H9 (cell line): ENCODE measurements at regions not wholly inside any gene's neighbourhood (a gene's known extent, or its start where the extent isn't known, plus 50 kb on each side); places are given as distances from the start of the nearest gene placed in this dataset.

Source experiments
- DNase-seq: peaks from one replicate; pipeline ENCODE4 v3.0.0-alpha.2; 2017
- H2AFZ ChIP-seq: one replicate; pipeline ENCODE4 v1.6.1; 2013; ENCODE audit warnings: mild to moderate bottlenecking, low read length, control low read depth, moderate library complexity
- H2AK5ac ChIP-seq: 2 replicates; pipeline ENCODE4 v1.6.1; 2013; ENCODE audit warnings: low read length, control low read depth, mixed read lengths; ENCODE audit not compliant: insufficient read length
- H2BK120ac ChIP-seq: one replicate; pipeline ENCODE4 v1.6.1; 2013; ENCODE audit warnings: low read depth, mild to moderate bottlenecking, low read length, control low read depth, inconsistent platforms; ENCODE audit not compliant: poor library complexity, severe bottlenecking
- H2BK12ac ChIP-seq: 2 replicates; pipeline ENCODE4 v1.6.1; 2013; ENCODE audit warnings: low read length, control low read depth, mixed read lengths, low read depth; ENCODE audit not compliant: insufficient read length
- H2BK15ac ChIP-seq: 2 replicates; pipeline ENCODE4 v1.6.1; 2013; ENCODE audit warnings: low read depth, low read length, control low read depth
- H2BK20ac ChIP-seq: one replicate; pipeline ENCODE4 v1.6.1; 2013; ENCODE audit warnings: low read depth, mild to moderate bottlenecking, low read length, control low read depth, inconsistent platforms; ENCODE audit not compliant: poor library complexity, severe bottlenecking
- H2BK5ac ChIP-seq: 2 replicates; pipeline ENCODE4 v1.6.1; 2013; ENCODE audit warnings: low read length, control low read depth, mixed read lengths; ENCODE audit not compliant: insufficient read length
- H3K14ac ChIP-seq: 2 replicates; pipeline ENCODE4 v1.6.1; 2013; ENCODE audit warnings: low read length, control low read depth; ENCODE audit not compliant: insufficient read depth
- H3K18ac ChIP-seq: 2 replicates; pipeline ENCODE4 v1.6.1; 2013; ENCODE audit warnings: low read depth, mild to moderate bottlenecking, mixed read lengths, low read length, control low read depth; ENCODE audit not compliant: insufficient read length
- H3K23ac ChIP-seq: 2 replicates; pipeline ENCODE4 v1.6.1; 2013; ENCODE audit warnings: low read length, control low read depth, mixed read lengths, low read depth; ENCODE audit not compliant: insufficient read length
- H3K23me2 ChIP-seq: 2 replicates; pipeline ENCODE4 v1.6.1; 2013; ENCODE audit warnings: low read depth, mild to moderate bottlenecking, mixed read lengths, low read length, control low read depth; ENCODE audit not compliant: insufficient read length, poor library complexity, severe bottlenecking
- H3K27ac ChIP-seq: 2 replicates; pipeline ENCODE4 v1.5.1; 2013; ENCODE audit warnings: low read length, control low read depth, mixed read lengths, low read depth; ENCODE audit not compliant: insufficient read length
- H3K27me3 ChIP-seq: 2 replicates; pipeline ENCODE4 v1.6.1; 2013; ENCODE audit warnings: low read length, control low read depth, inconsistent platforms; ENCODE audit not compliant: insufficient read depth
- H3K4ac ChIP-seq: 2 replicates; pipeline ENCODE4 v1.6.1; 2013; ENCODE audit warnings: low read depth, mild to moderate bottlenecking, control low read depth, inconsistent platforms, low read length, moderate library complexity
- H3K4me1 ChIP-seq: 2 replicates; pipeline ENCODE4 v1.6.1; 2013; ENCODE audit warnings: low read length, control low read depth, inconsistent platforms; ENCODE audit not compliant: insufficient read depth
- H3K4me2 ChIP-seq: 2 replicates; pipeline ENCODE4 v1.6.1; 2013; ENCODE audit warnings: low read length, control low read depth, mixed read lengths; ENCODE audit not compliant: insufficient read length, insufficient read depth
- H3K56ac ChIP-seq: 2 replicates; pipeline ENCODE4 v1.6.1; 2013; ENCODE audit warnings: low read depth, mild to moderate bottlenecking, mixed read lengths, low read length, control low read depth; ENCODE audit not compliant: insufficient read length
- H3K79me1 ChIP-seq: 2 replicates; pipeline ENCODE4 v1.6.1; 2013; ENCODE audit warnings: low read depth, mild to moderate bottlenecking, moderate library complexity, low read length, control low read depth, inconsistent platforms; ENCODE audit not compliant: insufficient read depth, poor library complexity, severe bottlenecking
- H3K79me2 ChIP-seq: 2 replicates; pipeline ENCODE4 v1.6.1; 2013; ENCODE audit warnings: low read length, control low read depth, inconsistent platforms; ENCODE audit not compliant: insufficient read depth
- H3K9ac ChIP-seq: 2 replicates; pipeline ENCODE4 v1.6.1; 2013; ENCODE audit warnings: low read length, control low read depth, mixed read lengths; ENCODE audit not compliant: insufficient read length; ENCODE audit errors: extremely low read depth
- H3K9me3 ChIP-seq: one replicate; pipeline ENCODE4 v1.6.1; 2013; ENCODE audit warnings: low read depth, low read length, inconsistent platforms; ENCODE audit not compliant: control insufficient read depth
- H3T11ph ChIP-seq: one replicate; pipeline ENCODE4 v1.6.1; 2013; ENCODE audit warnings: mild to moderate bottlenecking, low read length, control low read depth, inconsistent platforms
- H4K20me1 ChIP-seq: one replicate; pipeline ENCODE4 v1.6.1; 2013; ENCODE audit not compliant: control insufficient read depth, insufficient read length, insufficient read depth
- H4K5ac ChIP-seq: 2 replicates; pipeline ENCODE4 v1.6.1; 2013; ENCODE audit warnings: low read depth, mild to moderate bottlenecking, mixed read lengths, low read length, control low read depth; ENCODE audit not compliant: insufficient read length
- H4K8ac ChIP-seq: replicated peaks from 2 replicates; pipeline ENCODE4 v1.6.1; 2013; ENCODE audit warnings: low read length, control low read depth, mixed read lengths, low read depth; ENCODE audit not compliant: insufficient read length
- H4K91ac ChIP-seq: 2 replicates; pipeline ENCODE4 v1.6.1; 2013; ENCODE audit warnings: low read depth, mild to moderate bottlenecking, moderate library complexity, mixed read lengths, low read length, control low read depth; ENCODE audit not compliant: insufficient read length
- H3K27ac Mint-ChIP-seq, 3 experiments: 2 replicates in 2 of 3; 3 replicates in 1 of 3; pipeline ENCODE4 v1.8.0; 2020 to 2021; ENCODE audit warnings: mixed read lengths in 3 of 3, mild to moderate bottlenecking in 1 of 3, moderate library complexity in 1 of 3
- H3K27me3 Mint-ChIP-seq: 2 replicates; pipeline ENCODE4 v1.8.0; 2021; ENCODE audit warnings: low read depth, mild to moderate bottlenecking, moderate library complexity, mixed read lengths
- H3K36me3 Mint-ChIP-seq, 3 experiments: 2 replicates in 2 of 3; 3 replicates in 1 of 3; pipeline ENCODE4 v1.8.0; 2020 to 2021; ENCODE audit warnings: low read depth in 3 of 3, mixed read lengths in 3 of 3; ENCODE audit not compliant: insufficient read depth in 1 of 3
- H3K4me1 Mint-ChIP-seq, 2 experiments: 2 replicates each; pipeline ENCODE4 v1.8.0; 2020; ENCODE audit warnings: mixed read lengths in 2 of 2
- H3K4me3 Mint-ChIP-seq, 2 experiments: 2 replicates in 1 of 2; 3 replicates in 1 of 2; pipeline ENCODE4 v1.8.0; 2020 to 2021; ENCODE audit warnings: mild to moderate bottlenecking in 2 of 2, mixed read lengths in 2 of 2, moderate library complexity in 1 of 2
- H3K9me3 Mint-ChIP-seq, 2 experiments: 2 replicates in 1 of 2; 3 replicates in 1 of 2; pipeline ENCODE4 v1.8.0; 2020; ENCODE audit warnings: mild to moderate bottlenecking in 2 of 2, mixed read lengths in 2 of 2, moderate library complexity in 1 of 2
- CTCF ChIP-seq: fragments of 200-600 bp; sonication (generic); conservative IDR thresholded peaks from 3 replicates; pipeline ENCODE4 v1.8.0; 2021; ENCODE audit warnings: antibody characterized with exemption, mild to moderate bottlenecking
- WGBS: extraction: QIAGEN DNeasy Blood & Tissue Kit; methylation state at CpG from one replicate; pipeline ENCODE4 v1.1.7; 2013; ENCODE audit warnings: missing lambda C conversion rate, low lambda C conversion rate, mixed read lengths; ENCODE audit not compliant: insufficient read length; ENCODE audit errors: extremely low coverage; 5-methylcytosine and 5-hydroxymethylcytosine counted together

DNA sequence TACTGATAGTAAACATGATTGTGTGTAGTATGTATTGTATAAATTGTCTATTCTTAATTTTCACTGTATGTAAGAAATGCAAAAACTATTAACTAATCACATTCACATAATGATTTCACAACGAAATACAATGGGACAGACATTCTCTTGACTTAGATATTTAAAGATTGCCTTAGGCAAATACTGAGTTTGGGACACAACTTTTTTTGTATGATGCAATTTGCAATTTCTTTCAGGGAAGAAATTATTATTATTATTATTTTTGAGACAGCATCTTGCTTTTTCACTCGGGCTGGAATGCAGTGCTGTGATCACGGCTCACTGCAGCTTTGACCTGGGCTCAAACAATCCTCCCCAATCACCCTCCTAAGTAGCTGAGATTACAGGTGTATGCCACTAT, 173.2 kb upstream of the TRIM24 start:
- H4K20me1 ChIP-seq: no peaks in the 10 kb centered on the region
- peaks cover 18% of the 10 kb centered on the region for H3K9me3 ChIP-seq
- no peak for DNase-seq
- H3K23ac ChIP-seq: no peak overlapping the region
- no peak overlapping the region for H3K27ac ChIP-seq
- no peak overlapping the region for H4K5ac ChIP-seq
- no peaks in the 10 kb centered on the region for H3K4me1 ChIP-seq
- no peak overlapping the region for H3K56ac ChIP-seq
- H3T11ph ChIP-seq: no peak overlapping the region
- no peak overlapping the region for H3K4ac ChIP-seq
- no peak overlapping the region for H3K4me3 Mint-ChIP-seq
- no peak overlapping the region for H2BK20ac ChIP-seq
- no peak overlapping the region for H3K27ac Mint-ChIP-seq
- H3K27me3 Mint-ChIP-seq: no peaks in the 10 kb centered on the region
- H3K9me3 Mint-ChIP-seq: peaks cover 23 to 32% of the 10 kb centered on the region in 2 experiments
- H2BK12ac ChIP-seq: no peak overlapping the region
- H3K36me3 Mint-ChIP-seq: peaks cover 22 to 26% (median 22%) of the 10 kb centered on the region in 3 experiments
- H3K4me1 Mint-ChIP-seq: no peaks in the 10 kb centered on the region
- no peak overlapping the region for H2AFZ ChIP-seq
- TF ChIP-seq CTCF: no peak
- no peak overlapping the region for H2AK5ac ChIP-seq
- H2BK15ac ChIP-seq: no peak overlapping the region
- no peak overlapping the region for H3K9ac ChIP-seq
- H3K27me3 ChIP-seq: no peaks in the 10 kb centered on the region
- H3K18ac ChIP-seq: no peak overlapping the region
- no peak overlapping the region for H3K4me2 ChIP-seq
- H2BK120ac ChIP-seq: no peak overlapping the region
- H3K79me2 ChIP-seq: no peaks in the 10 kb centered on the region
- no peaks in the 10 kb centered on the region for H3K23me2 ChIP-seq
- H3K14ac ChIP-seq: no peak overlapping the region
- H4K8ac ChIP-seq: no peak overlapping the region
- no peaks in the 10 kb centered on the region for H3K79me1 ChIP-seq
- no peak overlapping the region for H2BK5ac ChIP-seq
- no CpG with 5 or more reads among the region's 3 CpGs for WGBS
- H4K91ac ChIP-seq: no peak overlapping the region
